GM18909 (cell line): ENCODE measurements at regions not wholly inside any gene's neighbourhood (a gene's known extent, or its start where the extent isn't known, plus 50 kb on each side); places are given as distances from the start of the nearest gene placed in this dataset.
"Not testable (repeated sequence)": the region's sequence is repeated elsewhere in the genome, so short reads cannot be mapped to it uniquely, and the experiment has no call there.

ENCODE experiments used
- ATAC-seq: cut with Tn5 transposase; IDR thresholded peaks from one replicate; pipeline ENCODE4 v1.9.1; 2021; ENCODE audit warnings: mild to moderate bottlenecking; ENCODE audit not compliant: unreplicated experiment, poor library complexity

- not testable (repeated sequence) for ATAC-seq
Observed at GRCh38 chr11:87494936-87495335, 457.2 kb downstream of the TMEM135 start.

DNA sequence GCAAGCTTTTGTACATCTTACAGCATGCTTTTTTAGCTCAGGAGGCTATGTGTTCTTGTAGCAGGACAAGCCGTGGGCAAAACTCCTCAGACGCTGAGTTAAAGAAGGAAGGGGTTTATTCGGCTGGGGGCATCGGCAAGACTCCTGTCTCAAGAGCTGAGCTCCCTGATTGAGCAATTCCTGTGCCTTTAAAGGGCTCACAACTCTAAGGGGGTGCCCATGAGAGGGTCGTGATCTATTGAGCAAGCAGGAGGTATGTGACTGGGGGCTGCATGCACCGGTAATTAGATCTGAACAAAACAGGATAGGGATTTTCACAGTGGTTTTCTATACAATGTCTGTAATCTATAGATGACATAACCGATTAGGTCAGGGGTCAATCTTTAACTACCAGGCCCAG lies 456.3 kb downstream of the TMEM135 start:
- ATAC-seq: not testable (repeated sequence)

DNA sequence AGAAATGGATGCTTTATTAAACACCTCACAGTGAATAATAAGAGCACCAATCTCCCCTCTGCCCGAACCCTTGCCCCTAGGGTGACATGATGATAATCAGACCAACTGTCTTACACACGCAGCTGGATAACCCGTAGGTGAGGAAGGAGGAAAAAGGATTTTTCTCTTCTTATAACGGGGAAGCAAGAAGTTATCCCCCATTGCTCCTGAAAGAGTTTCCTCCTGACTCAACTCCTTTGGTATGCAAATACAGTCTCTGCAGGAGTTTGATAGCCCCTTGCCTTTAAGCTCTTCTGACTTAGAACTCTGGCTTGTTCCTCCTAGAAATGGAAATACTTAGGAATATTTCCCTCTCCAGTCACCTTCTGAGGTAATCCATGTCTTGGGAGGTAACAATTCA lies 455.8 kb downstream of the TMEM135 start:
- ATAC-seq: no peak

DNA sequence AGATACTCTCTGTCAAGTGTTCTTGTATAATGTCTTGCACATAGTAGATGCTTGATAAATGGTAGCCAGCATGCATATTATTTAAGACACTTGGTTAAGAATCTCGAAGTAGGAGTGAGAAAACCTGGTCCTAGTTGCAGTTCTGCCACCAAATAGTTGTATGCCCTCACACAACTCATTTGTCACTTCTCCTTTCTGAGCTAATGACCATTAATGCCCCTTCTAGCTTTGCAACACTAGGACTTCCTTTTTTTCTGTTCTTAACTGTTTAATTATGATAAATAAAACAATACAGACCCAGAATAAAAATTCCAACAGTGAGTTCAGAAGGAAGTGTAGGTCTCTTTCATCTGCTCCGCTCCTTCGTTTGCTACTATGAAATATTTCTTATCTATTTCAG lies 453.6 kb downstream of the TMEM135 start:
- no peak for ATAC-seq

GRCh38 chr11:87490671-87491070 lies 452.9 kb downstream of the TMEM135 start:
- no peak for ATAC-seq

DNA sequence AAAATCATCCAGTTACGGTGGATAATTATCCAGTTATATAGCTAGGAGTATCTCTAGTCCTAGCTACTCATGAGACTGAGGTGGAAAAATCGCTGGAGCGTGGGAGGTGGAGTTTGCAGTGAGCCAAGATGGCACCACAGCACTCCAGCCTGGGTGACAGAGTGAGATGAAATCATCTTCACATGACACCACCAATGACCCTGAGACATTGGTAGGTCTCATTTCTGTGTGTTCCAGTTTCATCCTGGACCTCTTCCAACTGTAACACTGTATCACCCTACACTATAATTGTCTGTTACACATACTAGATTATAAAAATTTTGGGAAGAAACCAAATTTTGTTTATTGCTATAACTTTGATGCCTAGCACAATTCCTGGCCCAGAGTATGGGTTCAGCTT lies 446.8 kb downstream of the TMEM135 start:
- ATAC-seq: no peak

- ATAC-seq: no peak
Observed at GRCh38 chr11:87477321-87477720, 439.6 kb downstream of the TMEM135 start.

DNA sequence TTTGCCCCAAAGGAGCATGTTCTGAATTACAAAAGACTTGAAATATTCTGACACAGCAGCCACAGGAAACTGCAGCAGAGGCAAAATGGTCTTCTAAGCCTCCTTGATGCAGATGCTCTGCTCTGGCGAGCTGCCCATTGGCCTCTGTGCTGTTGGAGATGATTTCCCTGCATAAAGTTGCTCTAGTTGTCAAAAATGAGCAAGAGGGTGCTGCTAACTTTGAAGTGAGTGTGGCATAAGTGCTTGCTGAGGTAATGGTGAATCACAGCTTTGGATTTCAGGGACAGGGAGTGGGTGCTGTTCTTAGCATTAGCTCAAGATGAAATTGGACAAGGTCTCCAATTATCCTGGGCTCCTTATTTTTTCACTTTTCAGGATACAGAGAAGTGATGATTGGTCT lies 435.4 kb downstream of the TMEM135 start:
- no peak for ATAC-seq

- ATAC-seq: no peak
Observed at GRCh38 chr11:87466223-87466622, 428.5 kb downstream of the TMEM135 start.

DNA sequence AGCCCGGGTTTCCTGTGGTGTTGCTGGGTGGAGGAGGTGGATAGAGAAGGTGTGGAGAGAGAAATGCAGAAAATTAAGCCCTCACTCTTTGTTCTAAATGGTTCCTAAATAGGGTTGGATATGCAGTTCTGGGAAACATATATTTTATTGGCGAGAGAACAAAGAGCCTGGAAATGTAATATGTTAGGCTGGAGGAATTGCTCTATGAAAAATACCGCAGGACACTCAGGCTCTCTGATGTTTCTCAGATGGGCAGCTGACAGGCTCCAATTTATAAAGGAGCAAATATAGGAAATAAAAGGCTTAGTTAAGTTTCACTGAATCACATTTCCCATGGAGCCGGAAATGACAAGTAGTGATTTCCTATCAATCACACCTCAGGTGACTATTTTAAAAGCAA lies 428.0 kb downstream of the TMEM135 start:
- no peak for ATAC-seq

GRCh38 chr11:87463486-87464102 lies 425.9 kb downstream of the TMEM135 start:
- peak; percentile 58 for ATAC-seq

- no peak for ATAC-seq
Observed at GRCh38 chr11:87462171-87462570, 424.4 kb downstream of the TMEM135 start.

GRCh38 chr11:87460842-87461637 lies 423.3 kb downstream of the TMEM135 start:
- no peak for ATAC-seq

DNA sequence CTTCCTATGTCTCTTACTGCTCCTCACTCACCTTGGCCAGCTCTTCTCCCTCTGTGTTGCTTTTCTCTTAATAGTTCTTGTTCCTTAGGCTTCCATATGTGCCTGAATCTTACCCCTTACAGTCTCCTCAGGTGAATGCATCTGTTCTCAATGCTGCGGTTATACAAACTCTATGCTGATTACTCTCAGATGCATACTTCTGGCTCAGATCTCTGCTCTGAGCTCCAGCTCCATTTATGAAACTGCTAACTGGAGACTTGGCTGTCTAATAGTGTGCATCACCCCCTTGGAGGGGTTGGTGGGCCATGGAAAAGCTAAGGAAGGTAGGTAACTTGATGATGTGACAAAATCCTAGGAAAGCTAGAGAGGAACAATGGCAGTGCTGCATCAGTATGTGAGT lies 422.5 kb downstream of the TMEM135 start:
- no peak for ATAC-seq

DNA sequence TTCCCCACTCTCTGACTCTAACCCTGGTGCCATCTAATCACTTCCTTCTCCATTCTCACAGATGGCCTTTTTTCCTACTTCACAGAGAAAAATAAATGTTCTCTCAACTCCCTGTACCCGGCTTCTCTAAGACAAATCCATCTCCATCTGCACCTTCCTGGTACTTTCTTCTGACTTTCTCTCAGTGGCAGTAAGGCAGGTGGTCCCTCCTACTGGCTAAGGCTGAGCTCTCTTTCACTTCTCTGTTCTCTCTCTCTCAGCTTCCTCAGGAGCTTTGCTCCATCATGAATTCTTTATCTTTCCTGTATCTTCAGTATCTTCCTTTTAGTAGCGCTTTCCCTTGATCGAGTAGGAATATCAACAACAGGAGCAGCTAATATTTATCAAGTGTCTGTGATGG lies 421.6 kb downstream of the TMEM135 start:
- ATAC-seq: no peak

- no peak for ATAC-seq
Observed at GRCh38 chr11:87456499-87456898, 418.8 kb downstream of the TMEM135 start.

DNA sequence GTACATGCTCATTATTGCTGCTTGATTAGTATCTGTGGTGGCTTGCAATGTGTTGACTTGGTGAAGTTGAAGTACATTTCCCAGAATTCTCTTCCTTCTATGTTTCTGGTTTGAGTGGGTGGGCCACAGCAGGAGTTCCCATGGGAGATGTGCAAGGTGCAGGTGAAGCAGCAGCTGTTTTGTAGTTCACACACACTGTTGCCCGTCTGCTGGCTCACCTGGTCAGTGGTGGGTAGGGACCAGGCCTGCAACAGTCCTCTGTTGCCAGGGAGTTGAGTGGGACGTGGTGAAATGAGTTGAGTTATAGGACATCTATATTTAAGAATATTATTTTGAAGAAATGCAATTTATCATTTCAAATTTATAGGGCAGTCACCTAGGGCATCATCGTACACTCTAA lies 417.4 kb downstream of the TMEM135 start:
- ATAC-seq: no peak

- peak; percentile 77 for ATAC-seq
Observed at GRCh38 chr11:87454241-87454640, 416.5 kb downstream of the TMEM135 start.

GRCh38 chr11:87453531-87454089 lies 415.9 kb downstream of the TMEM135 start:
- peak; percentile 10 for ATAC-seq

DNA sequence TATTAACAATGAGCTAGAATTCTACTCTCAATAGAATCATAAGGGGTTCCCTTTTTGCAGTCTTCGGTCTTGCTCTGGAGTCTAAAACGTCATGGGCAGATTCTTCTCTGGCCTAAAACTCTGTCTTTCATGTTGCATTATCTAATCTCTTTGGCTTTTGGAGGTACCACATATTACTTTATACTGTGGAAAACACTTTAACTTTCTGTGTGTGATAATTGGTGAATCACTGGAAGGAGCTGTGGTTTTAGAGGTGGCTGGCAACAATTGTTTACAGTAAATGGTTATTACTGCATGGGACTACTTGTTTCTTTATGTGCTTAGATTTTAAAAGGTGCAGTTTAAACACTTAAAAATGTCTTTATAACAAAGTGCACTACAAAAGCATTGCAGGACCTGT lies 414.3 kb downstream of the TMEM135 start:
- not testable (repeated sequence) for ATAC-seq

DNA sequence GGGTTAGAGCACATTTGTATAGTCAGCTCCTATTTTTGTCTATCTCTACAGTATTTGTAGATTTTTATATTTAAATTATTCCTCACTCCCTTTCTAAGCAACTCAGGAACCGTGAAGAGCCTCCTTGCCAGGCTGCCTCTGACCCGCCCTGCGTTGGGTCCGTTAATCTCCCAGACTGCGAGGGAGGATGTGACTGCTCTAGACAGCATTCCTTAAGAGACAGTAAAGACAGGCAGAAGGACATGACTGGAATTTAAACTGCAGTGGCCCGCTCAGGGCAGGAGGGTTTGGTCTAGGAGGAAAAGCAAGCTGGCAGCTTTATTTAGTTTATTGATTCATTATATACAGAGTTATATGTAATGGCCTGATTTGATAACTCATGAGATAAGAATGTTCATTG lies 413.7 kb downstream of the TMEM135 start:
- no peak for ATAC-seq

- ATAC-seq: no peak
Observed at GRCh38 chr11:87447606-87448005, 409.9 kb downstream of the TMEM135 start.
